HG03432 (cell line): ENCODE measurements at regions not wholly inside any gene's neighbourhood (a gene's known extent, or its start where the extent isn't known, plus 50 kb on each side); places are given as distances from the start of the nearest gene placed in this dataset.
"Not testable (repeated sequence)": the region's sequence is repeated elsewhere in the genome, so short reads cannot be mapped to it uniquely, and the experiment has no call there.

Source experiments
- ATAC-seq: cut with Tn5 transposase; IDR thresholded peaks from one replicate; pipeline ENCODE4 v1.9.1; 2021; ENCODE audit warnings: mild to moderate bottlenecking, moderate library complexity; ENCODE audit not compliant: unreplicated experiment

GRCh38 chr18:38571651-38572050, 1006.1 kb upstream of the CELF4 start:
- ATAC-seq, result no peak

GRCh38 chr18:38565513-38565912, 999.9 kb upstream of the CELF4 start:
- no peak for ATAC-seq

GRCh38 chr18:38563396-38563980, 997.9 kb upstream of the CELF4 start:
- no peak for ATAC-seq

- ATAC-seq, result no peak
These were observed 991.4 kb upstream of the CELF4 start for GRCh38 chr18:38557006-38557405.

GRCh38 chr18:38552732-38553321, 987.2 kb upstream of the CELF4 start:
- ATAC-seq, result no peak

- ATAC-seq, result no peak
These were observed 986.3 kb upstream of the CELF4 start for GRCh38 chr18:38551881-38552280.

GRCh38 chr18:38545071-38545470, 979.5 kb upstream of the CELF4 start:
- ATAC-seq, result peak; percentile 48

GRCh38 chr18:38539856-38540255, 974.3 kb upstream of the CELF4 start:
- no peak for ATAC-seq

GRCh38 chr18:38539371-38539770, 973.8 kb upstream of the CELF4 start:
- no peak for ATAC-seq

- ATAC-seq, result no peak
These were observed 968.5 kb upstream of the CELF4 start for GRCh38 chr18:38534073-38534472.

- ATAC-seq, result peak; percentile 81
These were observed 961.3 kb upstream of the CELF4 start for GRCh38 chr18:38526922-38527321.

- ATAC-seq, result no peak
These were observed 959.4 kb upstream of the CELF4 start for GRCh38 chr18:38525039-38525438.

GRCh38 chr18:38520786-38521185, 955.2 kb upstream of the CELF4 start:
- no peak for ATAC-seq

- no peak for ATAC-seq
These were observed 936.9 kb upstream of the CELF4 start for GRCh38 chr18:38502539-38502938.

GRCh38 chr18:38497266-38497665, 931.7 kb upstream of the CELF4 start:
- ATAC-seq, result no peak

- ATAC-seq, result no peak
These were observed 930.7 kb upstream of the CELF4 start for GRCh38 chr18:38496222-38496793.

GRCh38 chr18:38494065-38494464, 928.5 kb upstream of the CELF4 start:
- ATAC-seq, result no peak

- ATAC-seq, result no peak
These were observed 925.6 kb upstream of the CELF4 start for GRCh38 chr18:38491195-38491594.

- not testable (repeated sequence) for ATAC-seq
These were observed 924.1 kb upstream of the CELF4 start for GRCh38 chr18:38489721-38490120.

GRCh38 chr18:38487521-38487920, 921.9 kb upstream of the CELF4 start:
- ATAC-seq, result no peak

GRCh38 chr18:38483326-38483725, 917.7 kb upstream of the CELF4 start:
- ATAC-seq, result no peak

- ATAC-seq, result no peak
These were observed 916.0 kb upstream of the CELF4 start for GRCh38 chr18:38481576-38481975.

GRCh38 chr18:38475686-38476085, 910.1 kb upstream of the CELF4 start:
- ATAC-seq, result no peak
